ENCODE measurements at regions not wholly inside any gene's neighbourhood (a gene's known extent, or its start where the extent isn't known, plus 50 kb on each side); places are given as distances from the start of the nearest gene placed in this dataset.

DNA sequence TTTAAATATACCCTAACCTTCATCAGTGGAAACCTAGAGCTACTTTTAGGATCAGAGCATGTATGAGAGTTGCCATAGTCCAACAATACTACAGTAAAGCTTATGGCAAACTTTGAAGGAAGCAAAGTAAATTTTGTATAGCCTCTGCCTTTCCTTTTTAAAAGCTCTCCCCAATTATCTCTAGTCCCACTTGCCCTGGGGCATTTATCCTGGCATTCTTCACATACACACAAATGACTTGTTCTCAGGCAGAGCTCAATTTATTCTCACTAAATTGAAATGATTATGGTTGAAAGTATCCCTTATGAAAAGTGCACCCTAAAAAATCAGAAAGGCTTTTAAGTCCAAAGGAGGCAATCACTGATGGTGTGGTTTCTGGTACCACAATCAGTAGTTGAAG, 94.1 kb upstream of the UFM1 start:
- TF ChIP-seq, protein P1, sequence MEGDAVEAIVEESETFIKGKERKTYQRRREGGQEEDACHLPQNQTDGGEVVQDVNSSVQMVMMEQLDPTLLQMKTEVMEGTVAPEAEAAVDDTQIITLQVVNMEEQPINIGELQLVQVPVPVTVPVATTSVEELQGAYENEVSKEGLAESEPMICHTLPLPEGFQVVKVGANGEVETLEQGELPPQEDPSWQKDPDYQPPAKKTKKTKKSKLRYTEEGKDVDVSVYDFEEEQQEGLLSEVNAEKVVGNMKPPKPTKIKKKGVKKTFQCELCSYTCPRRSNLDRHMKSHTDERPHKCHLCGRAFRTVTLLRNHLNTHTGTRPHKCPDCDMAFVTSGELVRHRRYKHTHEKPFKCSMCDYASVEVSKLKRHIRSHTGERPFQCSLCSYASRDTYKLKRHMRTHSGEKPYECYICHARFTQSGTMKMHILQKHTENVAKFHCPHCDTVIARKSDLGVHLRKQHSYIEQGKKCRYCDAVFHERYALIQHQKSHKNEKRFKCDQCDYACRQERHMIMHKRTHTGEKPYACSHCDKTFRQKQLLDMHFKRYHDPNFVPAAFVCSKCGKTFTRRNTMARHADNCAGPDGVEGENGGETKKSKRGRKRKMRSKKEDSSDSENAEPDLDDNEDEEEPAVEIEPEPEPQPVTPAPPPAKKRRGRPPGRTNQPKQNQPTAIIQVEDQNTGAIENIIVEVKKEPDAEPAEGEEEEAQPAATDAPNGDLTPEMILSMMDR (IDR thresholded peaks at IDR 0.05) = no peak
- TF ChIP-seq POLR2A (IDR thresholded peaks at IDR 0.05) = no peak

Data from uterus (tissue), 2 donors.